Activated T-cell treated with anti-CD3 and anti-CD28 coated beads, Interleukin-2, amount 50 U/mL, for 1 hour (primary cell): ENCODE measurements at regions not wholly inside any gene's neighbourhood (a gene's known extent, or its start where the extent isn't known, plus 50 kb on each side); places are given as distances from the start of the nearest gene placed in this dataset.
"Not testable (repeated sequence)": the region's sequence is repeated elsewhere in the genome, so short reads cannot be mapped to it uniquely, and the experiment has no call there.

ENCODE experiments used
- DNase-seq: peaks from one replicate; pipeline ENCODE4 v3.0.0-alpha.2; 2020

DNA sequence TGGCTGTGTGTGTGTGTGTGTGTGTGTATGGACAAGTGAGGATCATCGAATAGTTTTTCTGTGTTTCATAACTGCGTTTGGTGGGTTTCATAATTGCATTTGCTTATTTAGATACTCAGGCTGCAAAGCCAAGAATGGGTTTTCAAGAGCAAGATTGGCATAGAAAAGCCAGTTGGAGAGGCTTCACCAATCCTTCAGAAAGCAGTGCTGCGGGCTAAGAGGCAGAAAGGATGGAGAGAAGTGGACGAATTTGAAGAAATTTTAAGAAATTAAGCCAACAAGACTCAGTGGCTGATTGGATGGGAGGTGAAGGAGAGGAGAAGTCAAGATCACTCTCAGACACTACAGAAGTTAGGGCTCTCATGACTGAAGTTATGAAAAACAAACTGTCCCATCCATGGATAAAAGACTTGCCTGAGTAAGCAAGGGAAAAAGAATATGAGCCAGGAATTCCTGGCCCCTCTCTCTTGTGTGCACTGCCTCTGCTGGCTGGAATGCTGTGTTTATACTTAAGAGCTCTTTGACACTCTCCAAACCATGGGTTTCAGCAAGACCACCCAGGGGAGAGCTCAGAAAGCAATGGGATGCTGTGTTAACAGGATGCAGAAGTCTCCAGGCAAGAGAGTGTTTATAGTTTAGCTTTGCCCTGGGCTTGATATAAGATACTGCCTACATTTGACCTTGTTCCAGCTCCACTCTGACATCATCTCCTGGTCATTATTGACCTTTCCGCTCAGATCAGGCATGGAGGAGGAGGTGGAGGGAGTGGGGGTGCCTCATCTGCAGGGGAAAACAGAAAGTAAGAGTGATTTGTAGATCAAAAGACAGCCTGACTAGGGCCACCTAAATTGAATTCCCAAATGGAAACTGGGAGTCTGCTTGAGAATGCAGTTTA lies 232.0 kb upstream of the PLXNA2 start:
- no peak for DNase-seq

DNA sequence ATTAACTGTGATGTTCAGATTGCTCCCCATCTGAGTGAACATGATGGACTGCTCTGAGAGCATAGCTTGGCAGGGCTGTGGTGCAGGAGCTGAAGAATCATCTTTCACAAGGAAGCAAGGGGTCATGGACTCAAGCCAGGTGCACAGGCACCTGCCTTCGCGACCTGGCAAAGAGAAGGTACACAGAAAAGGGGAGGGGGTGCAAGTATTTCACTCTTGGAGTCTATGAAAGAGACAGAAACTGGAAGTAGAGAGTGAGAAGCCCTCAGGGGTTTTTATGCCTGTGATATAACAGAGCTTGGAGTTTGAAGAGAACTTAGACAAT lies 232.6 kb upstream of the PLXNA2 start:
- DNase-seq: no peak

DNA sequence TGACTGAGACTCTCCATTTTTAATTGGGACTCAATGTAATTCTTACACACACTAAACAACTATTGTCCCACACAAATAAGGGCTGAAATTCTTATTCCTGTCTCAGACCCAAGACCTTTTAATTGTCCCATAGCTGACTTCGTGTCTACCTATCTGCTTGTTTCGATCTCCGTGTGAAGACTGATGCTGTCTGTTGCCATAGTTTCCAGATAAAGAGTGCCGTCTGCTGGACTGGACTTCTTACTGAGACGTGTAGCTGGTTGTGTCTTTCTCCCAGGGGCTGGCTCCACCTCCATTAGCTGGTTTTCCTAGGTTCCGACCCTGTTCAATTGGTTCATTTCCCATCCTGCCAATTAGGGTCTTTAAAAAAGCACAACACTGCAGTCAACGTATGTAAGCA lies 235.3 kb upstream of the PLXNA2 start:
- DNase-seq: no peak

DNA sequence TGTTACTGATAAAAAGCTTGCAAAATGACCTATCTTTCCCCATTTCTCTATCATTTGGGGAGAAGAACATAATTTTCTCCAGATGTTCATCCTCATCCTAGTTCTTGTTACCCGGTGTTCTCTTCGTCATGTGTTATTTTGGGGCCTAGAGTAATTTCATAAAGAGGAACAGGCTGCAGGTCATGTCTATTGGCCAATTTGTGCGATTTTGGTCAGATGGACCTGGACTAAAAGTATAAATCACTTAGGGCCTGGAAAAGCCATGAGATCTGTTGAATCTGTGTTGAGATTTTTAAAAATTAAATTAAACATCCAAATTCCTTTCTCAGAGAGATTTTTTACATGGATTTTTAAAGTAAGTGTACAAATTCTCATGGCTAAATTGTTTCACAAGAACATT lies 241.3 kb upstream of the PLXNA2 start:
- DNase-seq: no peak

DNA sequence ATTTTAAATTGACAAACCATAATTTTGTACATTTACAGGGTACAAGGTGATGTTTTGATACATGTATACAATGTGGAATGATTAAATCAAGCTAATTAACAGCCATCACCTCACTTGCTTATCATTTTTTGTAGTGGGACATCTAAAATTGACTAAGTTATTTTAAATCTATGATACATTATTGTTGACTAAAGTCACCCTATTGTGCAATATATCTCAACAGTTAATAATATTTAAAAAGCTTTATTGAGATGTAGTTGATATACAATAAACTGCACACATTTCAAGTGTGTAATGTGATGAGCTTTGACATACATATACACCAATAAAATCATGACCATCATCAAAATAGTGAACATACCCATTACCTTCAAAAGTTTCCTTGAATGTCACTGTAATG lies 242.5 kb upstream of the PLXNA2 start:
- no peak for DNase-seq

DNA sequence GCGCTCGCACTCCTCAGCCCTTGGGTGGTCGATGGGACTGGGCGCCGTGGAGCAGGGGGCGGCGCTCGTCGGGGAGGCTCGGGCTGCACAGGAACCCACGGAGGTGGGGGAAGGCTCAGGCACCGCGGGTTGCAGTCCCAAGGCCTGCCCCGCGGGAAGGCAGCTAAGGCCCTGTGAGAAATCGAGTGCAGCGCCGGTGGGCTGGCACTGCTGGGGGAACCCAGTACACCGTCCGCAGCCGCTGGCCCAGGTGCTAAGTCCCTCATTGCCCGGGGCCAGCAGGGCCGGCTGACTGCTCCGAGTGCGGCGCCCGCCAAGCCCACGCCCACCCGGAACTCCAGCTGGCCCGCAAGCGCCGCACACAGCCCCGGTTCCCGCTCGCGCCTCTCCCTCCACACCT lies 244.2 kb upstream of the PLXNA2 start:
- DNase-seq: not testable (repeated sequence)

DNA sequence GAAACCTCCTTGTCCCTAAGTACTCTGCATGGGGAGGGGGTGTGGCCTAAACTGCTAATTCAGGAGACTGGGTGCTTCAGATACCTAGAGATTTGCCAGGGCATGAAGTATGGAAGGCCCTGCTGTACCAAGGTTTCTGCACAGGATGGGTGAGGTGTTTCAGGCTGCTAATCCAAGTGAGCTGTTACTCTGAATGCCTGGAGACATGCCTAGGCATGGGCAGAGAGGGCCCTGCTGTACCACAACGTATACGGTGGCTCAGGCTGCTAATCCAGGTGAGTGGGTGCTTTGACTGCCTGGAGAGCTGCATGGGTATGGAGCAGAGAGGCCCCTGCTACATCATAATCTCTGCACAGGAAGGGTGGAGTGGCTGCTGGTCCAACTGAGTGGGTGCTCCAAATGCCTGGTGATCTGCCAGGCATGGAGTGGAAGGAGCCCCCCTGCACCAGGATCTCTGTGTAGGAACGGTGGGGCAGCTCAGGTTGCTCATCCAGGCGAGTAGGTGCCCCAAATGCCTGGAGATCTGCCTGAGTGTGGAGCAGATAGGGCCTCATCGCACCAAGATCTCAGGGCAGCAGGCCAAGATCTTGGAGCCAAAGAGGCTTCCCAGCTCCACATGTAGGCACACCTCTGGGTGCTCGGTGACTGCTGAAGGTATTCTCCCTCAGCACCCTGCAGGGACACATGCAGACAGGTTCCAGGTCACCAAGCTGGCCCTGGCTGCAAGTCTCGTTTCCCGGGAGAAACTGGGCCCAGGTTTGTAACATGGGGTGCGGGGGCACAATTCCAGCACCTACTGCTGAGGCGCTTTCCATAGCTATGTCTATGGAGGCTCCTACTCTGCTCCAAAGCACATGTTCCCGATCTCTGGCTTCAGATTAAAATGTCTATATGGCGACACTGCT lies 252.5 kb upstream of the PLXNA2 start:
- DNase-seq: no peak

DNA sequence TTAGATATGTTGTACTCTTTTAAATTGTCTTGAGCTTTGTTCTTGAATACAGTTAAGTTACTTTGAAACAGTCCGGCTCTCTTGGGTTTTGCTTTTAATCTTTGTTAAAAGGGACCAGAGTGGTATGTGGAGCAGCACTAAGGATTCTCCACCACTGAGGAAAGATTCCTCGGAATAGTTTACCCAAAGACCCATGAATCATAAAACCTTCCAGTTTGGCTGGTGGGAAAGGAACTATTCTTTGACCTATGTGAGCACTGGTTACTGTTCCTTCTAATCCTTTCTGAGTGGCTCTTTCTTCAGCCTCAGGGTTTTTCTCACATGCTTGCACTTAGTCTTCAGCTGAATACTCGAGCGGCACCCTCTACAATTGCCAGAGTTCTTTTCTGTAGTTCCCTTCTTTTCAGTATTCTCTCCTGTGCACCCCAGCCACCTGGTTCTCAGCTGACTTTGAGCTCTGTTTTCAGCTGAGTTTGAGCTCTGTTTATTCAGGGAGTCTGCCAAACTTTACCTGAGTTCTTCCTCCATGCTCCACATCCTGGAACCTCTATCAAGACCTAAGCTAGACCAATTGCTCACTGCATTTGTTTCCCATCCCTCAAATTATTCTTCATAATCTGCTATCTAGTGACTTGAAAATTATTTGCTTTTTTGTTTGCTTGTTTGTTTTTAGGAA lies 253.8 kb upstream of the PLXNA2 start:
- no peak for DNase-seq

DNA sequence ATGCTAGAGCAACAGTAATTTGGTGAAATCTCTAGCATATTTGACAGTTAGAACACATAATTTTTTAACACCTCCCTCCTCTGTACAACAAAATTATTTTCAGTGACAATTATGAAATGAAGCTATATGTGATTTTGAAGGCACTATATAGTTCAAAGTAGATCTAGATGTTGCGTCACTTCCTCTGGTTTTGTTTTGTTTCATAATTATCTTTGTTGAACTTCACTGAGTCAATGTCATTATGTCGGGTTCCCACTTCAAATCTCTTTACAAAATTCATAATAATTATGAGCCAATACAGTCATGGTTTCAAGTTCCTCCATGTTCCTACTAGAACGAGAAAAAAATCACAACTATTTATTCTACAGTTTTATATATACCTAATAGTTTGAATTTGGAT lies 254.8 kb upstream of the PLXNA2 start:
- no peak for DNase-seq

DNA sequence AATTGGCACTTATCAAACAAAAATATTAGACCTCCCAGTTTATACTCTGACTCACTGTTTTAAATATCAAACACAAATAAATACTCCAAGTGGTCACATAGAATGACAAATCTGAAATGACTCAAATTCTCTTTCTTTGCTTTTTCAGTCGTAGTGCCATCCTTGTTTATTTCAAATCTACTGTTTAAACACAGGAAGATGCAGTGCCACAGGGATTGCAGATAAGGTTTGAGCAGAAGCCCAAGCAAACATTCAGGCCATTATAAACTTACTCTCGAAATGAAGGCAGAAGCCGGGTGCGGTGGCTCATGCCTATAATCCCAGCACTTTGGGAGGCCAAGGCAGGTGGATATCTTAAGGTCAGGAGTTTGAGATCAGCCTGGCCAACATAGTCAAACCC lies 255.4 kb upstream of the PLXNA2 start:
- no peak for DNase-seq

DNA sequence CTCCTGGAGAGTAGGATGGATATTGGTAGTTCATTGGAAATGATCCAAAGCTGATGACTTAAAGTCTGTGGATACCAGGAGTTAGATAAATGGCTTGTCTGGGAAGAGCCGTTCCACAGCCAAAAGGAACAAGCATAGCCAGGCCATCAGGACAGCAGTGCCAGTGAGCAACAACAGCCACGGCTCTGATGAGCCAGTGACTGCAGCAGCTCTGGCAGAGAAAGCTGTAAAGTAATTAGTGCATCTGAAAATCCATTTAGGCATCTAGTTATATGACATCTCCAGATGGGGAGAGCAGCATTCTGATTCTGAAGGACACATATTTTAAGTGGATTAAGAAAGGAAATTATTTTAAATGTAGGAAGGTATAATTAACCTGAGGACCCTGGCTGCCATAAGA lies 256.2 kb upstream of the PLXNA2 start:
- no peak for DNase-seq

DNA sequence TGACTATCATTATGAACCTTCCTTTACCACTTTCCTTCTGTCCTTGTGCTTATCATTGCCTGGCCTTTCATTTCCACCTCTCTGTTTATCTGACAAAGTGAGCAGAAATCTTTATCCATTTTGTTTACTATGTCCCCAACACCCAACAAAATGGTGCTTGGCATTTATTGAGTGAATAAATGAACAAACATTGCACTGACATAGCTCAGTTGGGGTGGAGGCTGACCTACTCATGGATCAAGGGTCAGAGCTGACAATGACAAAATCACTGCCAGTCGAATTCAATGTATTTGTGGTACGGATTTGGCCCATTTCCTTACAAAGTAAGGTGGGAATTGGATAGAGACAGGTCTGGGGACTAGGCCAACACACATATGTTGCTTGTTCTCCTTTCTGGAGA lies 257.4 kb upstream of the PLXNA2 start:
- no peak for DNase-seq

DNA sequence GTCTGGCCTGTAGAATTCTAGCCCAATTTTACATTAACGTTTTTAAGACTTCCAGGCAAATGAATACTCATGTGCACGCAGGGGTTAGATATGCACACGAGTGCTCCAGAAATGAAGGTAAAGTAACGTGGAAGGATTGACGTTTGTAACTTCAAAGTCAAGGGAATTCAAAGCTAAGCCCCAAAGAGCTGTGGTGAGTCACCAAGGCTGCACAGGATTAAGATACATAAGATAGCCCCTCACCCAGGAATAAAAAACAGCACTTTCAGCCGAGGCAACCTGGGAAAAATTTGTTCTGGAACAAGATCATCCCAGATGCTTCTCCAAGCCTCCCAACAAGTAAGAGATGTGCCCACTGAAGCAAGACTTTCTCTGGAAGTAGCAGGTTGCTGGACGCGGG lies 259.6 kb upstream of the PLXNA2 start:
- no peak for DNase-seq

DNA sequence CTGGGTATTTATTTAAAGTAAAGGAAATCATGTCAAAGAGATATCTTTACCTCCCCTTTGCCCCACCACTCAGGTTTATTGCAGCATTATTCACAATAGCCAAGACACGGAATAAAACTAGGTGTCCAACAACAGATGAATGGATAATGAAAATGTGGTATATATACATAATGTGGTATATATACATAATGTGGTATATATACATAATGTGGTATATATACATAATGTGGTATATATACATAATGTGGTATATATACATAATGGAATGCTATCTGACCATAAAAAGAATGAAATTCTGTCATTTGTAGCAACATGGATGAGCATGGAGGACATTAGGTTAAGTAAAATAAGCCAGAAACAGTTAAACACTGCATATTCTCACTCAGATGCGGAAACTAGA lies 262.6 kb upstream of the PLXNA2 start:
- DNase-seq: no peak

DNA sequence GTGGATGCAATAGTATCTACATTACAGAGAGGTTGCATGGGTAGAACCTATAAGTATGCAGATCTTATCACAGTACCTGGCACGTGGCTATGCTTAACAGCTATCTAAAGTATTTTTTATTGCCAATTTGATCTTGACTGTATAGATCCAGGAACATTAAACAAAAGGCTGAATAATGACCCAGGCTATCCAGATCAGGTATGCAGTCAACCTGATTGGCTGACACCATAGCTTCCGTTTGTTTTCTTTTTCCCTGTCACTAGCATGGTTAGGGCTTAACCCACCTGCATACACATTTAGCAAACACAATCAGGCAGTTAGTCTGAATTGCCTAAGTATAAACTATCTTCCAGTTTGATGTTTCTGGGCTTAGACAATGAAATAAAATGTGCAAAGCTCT lies 264.9 kb upstream of the PLXNA2 start:
- DNase-seq: no peak

DNA sequence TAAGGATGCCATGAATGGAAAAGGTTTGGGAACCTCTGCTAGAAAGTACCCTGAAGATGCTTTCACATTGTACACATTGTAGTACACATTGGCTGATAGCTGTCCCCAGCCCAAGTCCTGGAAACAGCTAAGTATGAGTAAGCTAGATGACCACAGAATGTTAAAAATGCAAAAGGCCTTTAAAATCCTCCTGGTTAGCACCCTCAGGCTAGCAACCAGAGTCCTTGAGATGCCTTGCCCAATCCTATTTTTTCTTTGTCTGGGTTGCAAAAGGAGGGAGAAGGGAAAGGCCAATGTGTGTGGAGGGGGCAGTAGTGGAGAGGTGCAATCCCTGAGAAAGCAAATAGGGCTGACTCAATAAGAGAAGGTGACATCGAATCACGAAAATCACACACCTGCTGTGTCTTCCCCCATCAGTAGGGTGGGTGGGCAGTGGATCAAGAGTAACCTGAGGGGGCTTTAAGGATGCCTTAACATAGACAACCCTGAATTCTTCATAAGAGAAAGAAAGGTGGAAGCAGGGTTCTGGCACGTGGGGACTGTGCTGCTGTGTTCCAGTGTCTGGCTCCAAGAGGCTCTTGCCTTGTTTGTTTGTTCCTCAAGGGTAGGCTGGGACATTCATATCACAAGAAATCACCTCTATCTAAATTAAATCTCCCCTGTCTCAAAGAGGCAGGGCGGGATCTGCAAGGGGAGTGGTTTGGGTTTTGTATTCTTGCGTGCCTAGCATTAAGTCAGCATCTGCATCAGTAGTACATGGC lies 266.2 kb upstream of the PLXNA2 start:
- DNase-seq: no peak

DNA sequence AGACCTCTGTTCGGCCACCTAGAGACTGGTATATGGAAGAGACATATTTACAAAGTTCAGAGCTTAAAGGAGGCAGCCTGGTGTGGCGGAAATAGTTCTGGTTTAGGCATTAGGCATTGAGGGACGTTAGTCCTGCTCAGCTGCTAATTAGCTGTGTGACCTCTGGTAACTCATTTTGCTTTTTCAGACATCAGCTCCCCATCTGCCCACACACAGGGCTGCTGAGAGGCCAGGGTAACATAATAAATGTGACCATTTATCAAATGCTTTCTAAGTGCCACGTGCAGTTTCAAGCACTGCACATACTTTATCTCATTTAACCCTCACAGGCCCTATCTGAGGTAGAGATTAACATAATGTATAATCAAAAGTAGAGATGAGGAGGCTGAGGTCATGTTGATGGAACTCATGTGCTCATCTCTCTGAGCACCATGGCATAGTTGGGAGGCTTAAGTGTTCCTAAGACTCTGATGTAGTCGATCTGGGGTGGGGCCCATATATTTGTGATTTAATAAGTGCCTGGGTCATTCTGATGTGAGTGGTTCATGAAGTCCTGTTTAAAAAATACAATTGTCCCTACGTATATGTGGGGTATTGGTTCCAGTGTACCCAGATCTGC lies 267.2 kb upstream of the PLXNA2 start:
- DNase-seq: no peak

DNA sequence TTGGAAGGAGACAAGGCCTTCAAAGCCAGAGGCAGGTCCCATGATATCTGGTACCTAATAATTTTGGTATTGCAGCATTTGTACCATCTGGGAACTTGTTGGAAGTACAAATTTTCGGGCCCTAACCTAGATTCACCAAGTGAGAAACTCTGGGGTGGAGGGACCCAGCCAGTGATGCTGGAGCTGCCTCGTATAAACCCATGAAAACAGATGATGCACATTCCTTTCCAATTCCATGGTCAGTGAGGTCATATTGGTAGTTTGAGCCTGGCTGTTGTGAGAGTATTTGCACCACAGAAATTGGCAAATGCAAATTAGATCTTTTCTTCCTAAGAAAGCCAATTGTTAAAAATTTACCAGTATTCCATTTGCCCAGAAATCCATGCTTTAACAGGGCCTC lies 269.6 kb upstream of the PLXNA2 start:
- DNase-seq: no peak

DNA sequence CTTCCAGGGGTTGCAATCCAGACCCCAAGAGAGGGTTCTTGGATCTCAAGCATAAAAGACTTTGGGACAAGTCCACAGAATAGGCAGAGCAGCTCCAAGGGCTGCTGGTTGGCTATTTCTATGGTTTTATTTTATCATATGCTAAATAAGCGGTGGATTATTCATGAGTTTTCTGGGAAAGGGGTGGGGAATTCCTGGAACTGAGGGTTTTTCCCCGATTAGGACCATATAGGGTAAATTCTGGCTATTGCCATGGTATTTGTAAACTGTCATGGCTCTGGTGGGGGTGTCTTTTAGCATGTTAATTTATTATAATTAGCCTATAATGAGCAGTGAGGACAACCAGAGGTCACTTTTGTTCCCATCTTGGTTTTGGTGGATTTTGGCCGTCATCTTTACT lies 270.9 kb upstream of the PLXNA2 start:
- no peak for DNase-seq

DNA sequence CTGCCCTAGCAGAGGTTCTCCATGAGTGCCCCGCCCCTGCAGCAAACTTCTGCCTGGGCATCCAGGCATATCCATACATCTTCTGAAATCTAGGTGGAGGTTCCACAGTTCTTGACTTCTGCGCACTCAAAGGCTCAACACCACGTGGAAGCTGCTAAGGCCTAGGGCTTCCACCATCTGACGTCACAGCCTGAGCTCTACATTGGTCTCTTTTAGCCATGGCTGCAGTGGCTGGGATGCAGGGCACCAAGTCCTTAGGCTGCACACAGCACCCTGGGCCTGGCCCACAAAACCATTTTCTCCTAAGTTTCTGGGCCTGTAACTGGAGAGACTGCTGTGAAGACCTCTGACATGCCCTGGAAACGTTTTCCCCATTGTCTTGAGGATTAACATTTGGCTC lies 272.6 kb upstream of the PLXNA2 start:
- DNase-seq: no peak

DNA sequence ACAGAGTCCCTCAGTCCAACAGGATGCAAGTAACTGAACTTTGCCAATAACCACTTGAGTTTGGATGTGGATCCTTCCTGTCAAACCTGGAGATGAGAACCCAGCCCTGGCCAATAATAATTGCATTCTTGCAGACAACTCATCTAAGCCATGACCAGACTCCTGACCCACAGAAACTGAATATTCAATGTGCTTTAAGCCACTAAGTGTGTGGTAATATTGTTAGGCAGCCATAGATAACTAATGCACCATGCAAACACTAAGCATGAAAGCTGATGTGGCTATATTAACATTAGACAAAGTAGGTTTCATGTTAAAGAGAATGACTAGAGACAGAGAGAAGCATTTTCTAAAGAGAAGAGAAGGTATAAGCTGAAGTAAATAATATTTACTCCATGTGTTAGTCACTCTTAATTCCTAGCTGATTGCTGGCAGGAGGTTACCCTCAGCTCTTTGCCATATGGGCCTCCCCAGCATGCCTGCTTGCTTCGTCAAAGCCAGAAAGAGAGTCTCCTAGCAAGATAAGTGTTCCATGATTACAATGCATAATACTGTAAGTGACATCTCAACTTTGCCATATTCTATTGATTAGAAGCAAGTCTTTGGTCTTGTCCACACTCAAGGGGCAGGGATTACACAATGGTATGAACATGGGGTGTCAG lies 276.4 kb upstream of the PLXNA2 start:
- DNase-seq: no peak

DNA sequence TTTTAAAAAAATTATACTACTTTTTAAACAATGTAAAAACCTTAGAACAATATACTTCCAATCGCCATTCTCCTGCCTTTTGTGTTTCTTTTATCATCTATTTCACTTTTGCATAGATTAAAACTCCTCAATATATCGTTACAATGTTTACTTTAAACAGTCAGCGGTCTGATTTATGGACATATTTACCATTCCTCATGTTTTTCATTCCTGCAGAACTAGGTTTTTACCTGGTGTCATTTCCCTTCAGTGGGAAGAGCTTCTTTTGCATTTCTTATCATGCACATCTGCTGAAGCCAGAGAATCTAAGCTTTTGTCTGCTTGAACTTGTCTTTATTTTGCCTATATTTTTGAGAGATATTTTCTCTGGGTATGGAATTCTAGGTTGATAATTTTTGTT lies 277.4 kb upstream of the PLXNA2 start:
- DNase-seq: no peak
